BE2C (cell line): ENCODE measurements at regions not wholly inside any gene's neighbourhood (a gene's known extent, or its start where the extent isn't known, plus 50 kb on each side); places are given as distances from the start of the nearest gene placed in this dataset.
"Not testable (repeated sequence)": the region's sequence is repeated elsewhere in the genome, so short reads cannot be mapped to it uniquely, and the experiment has no call there.

Source experiments
- DNase-seq: peaks from one replicate; pipeline ENCODE4 v3.0.0-alpha.2; 2020
- H3K27me3 ChIP-seq: fragments of 250-450 bp; sonication (Bioruptor Pico); 2 replicates; pipeline ENCODE4 v1.5.1; 2020; ENCODE audit warnings: mild to moderate bottlenecking
- H3K36me3 ChIP-seq: fragments of 250-450 bp; sonication (Bioruptor Pico); 2 replicates; pipeline ENCODE4 v1.5.1; 2020; ENCODE audit warnings: mild to moderate bottlenecking
- H3K4me1 ChIP-seq: fragments of 250-450 bp; sonication (Bioruptor Pico); 2 replicates; pipeline ENCODE4 v1.5.1; 2020
- H3K4me3 ChIP-seq: 2 replicates; pipeline ENCODE4 v1.5.1; 2011; ENCODE audit warnings: low read depth, low read length
- H3K9me3 ChIP-seq: fragments of 250-450 bp; sonication (Bioruptor Pico); 2 replicates; pipeline ENCODE4 v1.5.1; 2020
- TF ChIP-seq, protein P1 (sequence below): IDR thresholded peaks from 2 replicates; pipeline ENCODE4 v1.5.1; 2012; ENCODE audit warnings: mild to moderate bottlenecking, low read depth, low read length

DNA sequence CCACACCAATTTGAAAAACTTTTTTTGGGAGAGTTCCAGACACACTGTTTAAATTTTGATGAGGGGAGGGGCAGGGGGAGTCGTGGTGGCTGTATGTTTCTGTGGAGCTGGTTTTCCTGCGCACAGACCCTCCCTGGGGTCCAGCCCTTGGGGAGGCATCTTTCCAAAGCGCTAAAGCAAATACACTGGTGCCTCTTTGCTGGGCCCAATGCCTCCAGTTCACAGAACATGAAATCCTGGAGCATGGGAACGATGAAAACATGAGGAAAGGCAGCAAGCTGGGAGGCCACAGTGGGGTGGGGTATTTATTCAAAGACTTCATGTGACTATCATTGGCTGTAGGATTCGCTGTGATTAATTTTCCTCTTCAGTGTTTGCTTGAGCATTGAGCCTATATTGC is 135.3 kb downstream of the CCDC34 start:
- Histone ChIP-seq H3K27me3 (no peaks in the 10 kb centered on the region), H3K4me3 (no peak overlapping the region), H3K4me1 (no peaks in the 10 kb centered on the region), H3K9me3 (no peaks in the 10 kb centered on the region), H3K36me3 (no peaks in the 10 kb centered on the region)
- no peak for DNase-seq
- TF ChIP-seq, protein P1, sequence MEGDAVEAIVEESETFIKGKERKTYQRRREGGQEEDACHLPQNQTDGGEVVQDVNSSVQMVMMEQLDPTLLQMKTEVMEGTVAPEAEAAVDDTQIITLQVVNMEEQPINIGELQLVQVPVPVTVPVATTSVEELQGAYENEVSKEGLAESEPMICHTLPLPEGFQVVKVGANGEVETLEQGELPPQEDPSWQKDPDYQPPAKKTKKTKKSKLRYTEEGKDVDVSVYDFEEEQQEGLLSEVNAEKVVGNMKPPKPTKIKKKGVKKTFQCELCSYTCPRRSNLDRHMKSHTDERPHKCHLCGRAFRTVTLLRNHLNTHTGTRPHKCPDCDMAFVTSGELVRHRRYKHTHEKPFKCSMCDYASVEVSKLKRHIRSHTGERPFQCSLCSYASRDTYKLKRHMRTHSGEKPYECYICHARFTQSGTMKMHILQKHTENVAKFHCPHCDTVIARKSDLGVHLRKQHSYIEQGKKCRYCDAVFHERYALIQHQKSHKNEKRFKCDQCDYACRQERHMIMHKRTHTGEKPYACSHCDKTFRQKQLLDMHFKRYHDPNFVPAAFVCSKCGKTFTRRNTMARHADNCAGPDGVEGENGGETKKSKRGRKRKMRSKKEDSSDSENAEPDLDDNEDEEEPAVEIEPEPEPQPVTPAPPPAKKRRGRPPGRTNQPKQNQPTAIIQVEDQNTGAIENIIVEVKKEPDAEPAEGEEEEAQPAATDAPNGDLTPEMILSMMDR = no peak

DNA sequence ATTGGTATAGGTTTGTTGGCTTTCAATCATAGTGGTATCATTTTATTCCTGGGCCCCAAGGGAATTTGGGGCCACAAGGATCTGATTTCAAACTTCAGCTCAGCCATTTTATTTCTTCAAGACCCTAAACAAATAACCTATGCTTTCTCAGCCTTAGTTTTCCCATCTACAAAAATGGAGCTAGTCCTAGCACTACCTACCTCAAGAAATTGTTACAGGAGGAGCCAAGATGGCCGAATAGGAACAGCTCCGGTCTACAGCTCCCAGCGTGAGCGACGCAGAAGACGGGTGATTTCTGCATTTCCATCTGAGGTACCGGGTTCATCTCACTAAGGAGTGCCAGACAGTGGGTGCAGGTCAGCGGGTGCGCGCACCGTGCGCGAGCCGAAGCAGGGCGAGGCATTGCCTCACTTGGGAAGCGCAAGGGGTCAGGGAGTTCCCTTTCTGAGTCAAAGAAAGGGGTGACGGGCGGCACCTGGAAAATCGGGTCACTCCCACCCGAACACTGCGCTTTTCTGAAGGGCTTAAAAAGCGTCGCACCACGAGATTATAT is 143.5 kb downstream of the CCDC34 start:
- DNase-seq, H3K4me3 ChIP-seq, H3K4me1 ChIP-seq: not testable (repeated sequence)

DNA sequence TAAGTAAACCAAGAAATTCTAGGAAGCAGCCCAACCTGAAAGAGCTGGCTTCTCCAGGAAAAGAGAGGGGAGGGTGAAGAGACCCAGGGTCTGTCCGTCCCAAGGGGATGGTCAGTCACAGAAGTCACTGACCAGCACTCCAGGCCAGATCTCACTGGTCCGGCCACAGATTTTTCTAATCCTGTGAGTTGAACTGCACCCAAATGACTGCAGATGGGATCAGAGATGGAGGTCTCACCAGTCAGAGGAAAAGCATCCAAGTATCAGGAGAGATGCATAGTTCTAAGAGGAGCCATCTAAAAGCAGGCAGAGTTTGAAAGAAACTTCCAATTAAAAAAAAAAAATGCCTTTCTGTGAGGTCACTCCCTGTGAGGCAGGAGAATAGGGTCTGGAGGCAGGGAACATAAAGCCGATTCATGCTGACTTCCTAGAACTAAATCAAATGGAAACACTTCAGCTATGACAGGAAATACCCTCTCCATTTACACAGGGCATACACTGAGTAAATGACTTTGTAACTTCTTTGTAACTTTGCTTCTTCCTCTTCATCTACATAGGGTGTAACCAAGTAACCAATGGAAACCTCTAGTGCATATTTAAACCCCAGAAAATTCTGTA is 144.5 kb downstream of the CCDC34 start:
- no peaks in the 10 kb centered on the region for H3K4me1 ChIP-seq
- no peaks in the 10 kb centered on the region for H3K36me3 ChIP-seq
- TF ChIP-seq, protein P1 = no peak
- no peaks in the 10 kb centered on the region for H3K9me3 ChIP-seq
- no peak overlapping the region for H3K4me3 ChIP-seq
- no peak for DNase-seq
- no peaks in the 10 kb centered on the region for H3K27me3 ChIP-seq

More for the DNA sequence above, 143.5 kb downstream of the CCDC34 start:
- not testable (repeated sequence) for H3K9me3 ChIP-seq, H3K27me3 ChIP-seq, H3K36me3 ChIP-seq

DNA sequence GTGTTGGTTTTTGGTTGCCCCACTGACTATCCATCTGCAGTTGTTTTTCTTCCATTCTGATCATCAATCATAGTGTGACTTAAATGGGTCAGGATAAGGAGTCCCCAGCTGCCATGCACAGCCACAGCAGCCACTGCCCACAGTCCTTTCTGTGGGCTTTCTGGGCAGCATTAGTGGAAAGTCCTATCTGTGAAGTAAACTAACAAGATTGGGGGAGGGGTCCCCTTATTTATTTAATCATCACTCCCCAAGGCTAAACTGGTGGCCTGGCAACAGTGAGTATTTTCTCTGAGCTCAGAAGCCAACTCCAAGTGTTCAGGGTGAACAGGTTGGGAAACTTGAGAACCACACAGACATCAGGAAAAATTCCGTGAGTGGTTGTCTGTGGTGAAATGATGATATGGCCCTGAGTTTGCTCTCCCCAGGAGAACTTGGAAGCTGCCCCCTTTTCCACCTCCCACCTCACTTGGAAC is 145.0 kb downstream of the CCDC34 start:
- no peaks in the 10 kb centered on the region for H3K9me3 ChIP-seq
- no peaks in the 10 kb centered on the region for H3K27me3 ChIP-seq
- TF ChIP-seq, protein P1 = no peak
- no peaks in the 10 kb centered on the region for H3K4me1 ChIP-seq
- H3K36me3 ChIP-seq = no peaks in the 10 kb centered on the region
- DNase-seq = no peak
- H3K4me3 ChIP-seq = no peak overlapping the region

DNA sequence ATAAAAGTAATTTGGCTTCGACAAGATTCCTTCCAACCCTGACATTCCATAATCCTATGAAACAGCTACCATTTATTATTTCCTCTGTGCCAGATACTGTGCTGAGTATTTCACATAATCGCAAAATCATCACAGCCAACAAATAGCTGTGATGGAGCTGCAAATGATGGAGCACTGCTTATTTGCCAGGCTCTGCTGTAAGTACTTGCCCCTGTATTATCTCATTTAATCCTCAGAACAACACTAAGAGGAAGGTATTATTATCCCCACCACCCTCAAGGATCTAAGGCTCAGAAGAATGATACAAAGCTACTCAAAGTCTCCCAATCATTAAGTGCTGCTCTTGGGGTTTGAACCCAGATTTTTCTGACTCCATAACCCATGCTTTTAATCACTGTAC is 145.5 kb downstream of the CCDC34 start:
- no peaks in the 10 kb centered on the region for H3K9me3 ChIP-seq
- TF ChIP-seq, protein P1 = no peak
- no peaks in the 10 kb centered on the region for H3K4me1 ChIP-seq
- no peaks in the 10 kb centered on the region for H3K36me3 ChIP-seq
- DNase-seq = no peak
- H3K4me3 ChIP-seq = no peak overlapping the region
- H3K27me3 ChIP-seq = no peaks in the 10 kb centered on the region

DNA sequence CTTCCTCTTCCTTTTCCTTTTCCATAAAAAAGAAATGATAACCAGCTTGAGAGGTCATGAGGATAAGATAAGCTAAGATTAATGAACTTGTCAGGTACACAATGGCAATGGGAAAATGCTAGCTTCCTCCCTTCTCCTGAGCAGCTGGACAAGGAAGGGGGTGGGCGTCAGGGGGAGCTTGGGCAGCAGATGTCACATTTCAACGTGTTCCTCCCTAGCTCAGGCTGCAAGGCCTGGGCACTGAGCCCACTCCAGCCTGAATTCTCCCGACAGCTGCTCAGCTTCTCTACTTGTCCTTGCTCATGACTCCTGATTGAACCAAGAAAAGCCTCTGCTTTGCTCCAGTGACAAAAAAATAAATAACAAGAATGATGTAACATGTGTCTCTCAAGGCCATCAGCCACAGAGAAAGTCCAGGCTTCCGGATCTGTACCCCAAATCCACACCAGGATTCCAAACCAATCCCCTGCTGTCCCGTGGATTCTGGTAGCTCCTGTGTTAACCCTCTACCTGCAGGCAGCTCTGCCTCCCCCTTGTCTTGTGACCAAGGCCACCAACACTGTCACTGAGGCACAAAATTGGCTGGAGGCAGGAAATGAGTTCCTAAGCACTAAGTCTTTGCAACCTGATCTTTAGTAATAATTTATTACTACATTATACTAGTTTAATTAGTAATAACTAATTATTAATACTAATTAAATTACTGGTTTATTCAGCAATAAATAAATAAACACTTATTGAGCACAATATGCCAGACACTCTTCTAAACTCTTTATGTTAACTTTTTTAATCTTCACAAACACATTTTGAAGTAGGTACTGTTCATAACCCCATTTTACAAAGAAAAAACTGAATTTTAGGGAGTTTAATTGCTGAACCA is 146.5 kb downstream of the CCDC34 start:
- peak; percentile 26 for DNase-seq
- Histone ChIP-seq H3K27me3 (no peaks in the 10 kb centered on the region), H3K4me1 (no peaks in the 10 kb centered on the region), H3K4me3 (no peak overlapping the region), H3K36me3 (no peaks in the 10 kb centered on the region), H3K9me3 (no peaks in the 10 kb centered on the region)
- TF ChIP-seq, protein P1 = no peak
